HEK293 (cell line): ENCODE measurements at regions not wholly inside any gene's neighbourhood (a gene's known extent, or its start where the extent isn't known, plus 50 kb on each side); places are given as distances from the start of the nearest gene placed in this dataset.

ENCODE experiments used
- CTCF ChIA-PET: fragments of 350-600 bp; formaldehyde crosslinking; extraction: SDS; loops from one replicate; lab custom pipeline; 2021; ENCODE audit warnings: antibody characterized with exemption; lab: Yijun Ruan, JAX
- POLR2A ChIA-PET: fragments of 300-600 bp; formaldehyde crosslinking; extraction: SDS; loops from one replicate; lab custom pipeline; 2020; ENCODE audit warnings: antibody characterized with exemption, inconsistent platforms; lab: Yijun Ruan, JAX
- H3K27ac ChIP-seq: fragments of 200-500 bp; sonication (Bioruptor generic); 2 replicates; pipeline ENCODE4 v1.5.1; 2014; ENCODE audit warnings: low read depth, low read length, control low read depth, inconsistent platforms; ENCODE audit errors: extremely low read depth
- H3K36me3 ChIP-seq, 2 experiments: fragments of 200-500 bp in 1 of 2; sonication (Bioruptor generic) in 1 of 2; 1 replicate in 1 of 2; 2 replicates in 1 of 2; pipeline ENCODE4 v1.5.1; 2014 to 2017; ENCODE audit warnings: inconsistent platforms in 2 of 2, low read length in 2 of 2; ENCODE audit not compliant: control insufficient read depth in 2 of 2, insufficient read depth in 1 of 2
- H3K4me1 ChIP-seq: fragments of 200-500 bp; sonication (Bioruptor generic); 2 replicates; pipeline ENCODE4 v1.5.1; 2014; ENCODE audit warnings: mild to moderate bottlenecking, low read length, inconsistent platforms; ENCODE audit not compliant: control insufficient read depth, insufficient read depth
- H3K4me3 ChIP-seq: 2 replicates; pipeline ENCODE4 v1.5.1; 2011; ENCODE audit warnings: low read depth, mild to moderate bottlenecking, control low read depth, low read length, moderate library complexity
- H3K9me3 ChIP-seq: fragments of 200-500 bp; sonication (Bioruptor generic); 2 replicates; pipeline ENCODE4 v1.5.1; 2014; ENCODE audit warnings: low read depth, low read length, inconsistent platforms; ENCODE audit not compliant: control insufficient read depth, insufficient read depth
- FEZF1 ChIP-seq: fragments of 450-650 bp; formaldehyde crosslinking; IDR thresholded peaks from 2 replicates; pipeline ENCODE4 v1.5.1; 2016; ENCODE audit warnings: missing biosample characterization, missing genetic modification characterization
- GLIS1 ChIP-seq: fragments of 450-650 bp; formaldehyde crosslinking; IDR thresholded peaks from 2 replicates; pipeline ENCODE4 v1.5.1; 2016; ENCODE audit warnings: missing biosample characterization, missing genetic modification characterization
- GLIS2 ChIP-seq: fragments of 450-650 bp; formaldehyde crosslinking; IDR thresholded peaks from 2 replicates; pipeline ENCODE4 v1.5.1; 2016; ENCODE audit warnings: missing biosample characterization, missing genetic modification characterization
- KLF17 ChIP-seq: fragments of 450-650 bp; formaldehyde crosslinking; IDR thresholded peaks from 2 replicates; pipeline ENCODE4 v1.5.1; 2016; ENCODE audit warnings: missing biosample characterization, missing genetic modification characterization
- MEIS1 ChIP-seq: sonication (generic); formaldehyde crosslinking; IDR thresholded peaks from 2 replicates; pipeline ENCODE4 v1.8.1; 2022; ENCODE audit warnings: missing genetic modification reagents, mild to moderate bottlenecking, borderline replicate concordance
- OSR2 ChIP-seq: fragments of 450-650 bp; formaldehyde crosslinking; IDR thresholded peaks from 2 replicates; pipeline ENCODE4 v1.5.1; 2016; ENCODE audit warnings: missing biosample characterization, missing genetic modification characterization
- PRDM6 ChIP-seq: fragments of 450-650 bp; formaldehyde crosslinking; IDR thresholded peaks from 2 replicates; pipeline ENCODE4 v1.5.1; 2017; ENCODE audit warnings: missing biosample characterization, missing genetic modification characterization
- ZFHX2 ChIP-seq: fragments of 450-650 bp; formaldehyde crosslinking; conservative IDR thresholded peaks from 2 replicates; pipeline ENCODE4 v1.5.1; 2016; ENCODE audit warnings: missing biosample characterization, missing genetic modification characterization
- ZIC2 ChIP-seq: fragments of 450-650 bp; formaldehyde crosslinking; IDR thresholded peaks from 2 replicates; pipeline ENCODE4 v1.5.1; 2016; ENCODE audit warnings: missing biosample characterization, missing genetic modification characterization
- ZNF132 ChIP-seq: fragments of 450-650 bp; formaldehyde crosslinking; IDR thresholded peaks from 2 replicates; pipeline ENCODE4 v1.5.1; 2017; ENCODE audit warnings: missing biosample characterization, missing genetic modification characterization, borderline replicate concordance
- ZNF140 ChIP-seq: fragments of 450-650 bp; formaldehyde crosslinking; IDR thresholded peaks from 2 replicates; pipeline ENCODE4 v1.5.1; 2016; ENCODE audit warnings: missing biosample characterization, missing genetic modification characterization
- ZNF146 ChIP-seq: fragments of 450-650 bp; formaldehyde crosslinking; IDR thresholded peaks from 2 replicates; pipeline ENCODE4 v1.5.1; 2016; ENCODE audit warnings: missing biosample characterization, missing genetic modification characterization
- ZNF157 ChIP-seq: fragments of 450-650 bp; formaldehyde crosslinking; IDR thresholded peaks from 2 replicates; pipeline ENCODE4 v1.5.1; 2016; ENCODE audit warnings: missing biosample characterization, missing genetic modification characterization
- ZNF280D ChIP-seq: fragments of 450-650 bp; formaldehyde crosslinking; IDR thresholded peaks from 2 replicates; pipeline ENCODE4 v1.5.1; 2016; ENCODE audit warnings: missing biosample characterization, missing genetic modification characterization
- ZNF354C ChIP-seq: fragments of 450-650 bp; formaldehyde crosslinking; IDR thresholded peaks from 2 replicates; pipeline ENCODE4 v1.5.1; 2016; ENCODE audit warnings: missing biosample characterization, missing genetic modification characterization, low read depth, borderline replicate concordance
- ZNF660 ChIP-seq: fragments of 450-650 bp; IDR thresholded peaks from 2 replicates; pipeline ENCODE4 v1.5.1; 2018; ENCODE audit warnings: missing biosample characterization, mild to moderate bottlenecking, missing genetic modification characterization
- ZNF843 ChIP-seq: fragments of 450-650 bp; formaldehyde crosslinking; IDR thresholded peaks from 2 replicates; pipeline ENCODE4 v1.5.1; 2016; ENCODE audit warnings: missing biosample characterization, missing genetic modification characterization

DNA sequence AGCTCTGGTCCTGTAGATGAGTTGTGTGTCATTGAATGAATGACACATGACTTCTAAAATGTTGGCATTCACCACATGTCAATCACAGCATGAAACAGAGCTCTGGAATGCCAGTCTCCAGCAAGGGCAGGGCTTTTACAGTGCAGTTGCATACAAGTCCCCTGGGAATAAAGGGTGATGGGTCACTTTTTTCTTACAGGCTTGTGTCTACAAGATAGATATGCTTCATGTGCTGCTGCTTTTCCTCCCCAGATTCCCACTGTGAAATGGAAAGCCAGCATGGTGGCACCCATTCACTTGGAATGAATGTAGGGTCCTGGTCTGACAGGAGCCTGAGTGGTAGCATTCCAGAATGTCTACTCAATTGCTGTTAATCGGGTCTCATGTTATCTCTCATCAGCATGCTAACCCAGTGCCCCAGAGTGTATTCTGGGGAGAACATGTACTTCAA lies 159.1 kb upstream of the KIT start:
- Histone ChIP-seq H3K4me3 (no peak overlapping the region), H3K4me1 (no peaks in the 10 kb centered on the region), H3K27ac (no peak overlapping the region), H3K36me3 (no peaks in the 10 kb centered on the region), H3K9me3 (no peaks in the 10 kb centered on the region)
- ChIA-PET CTCF (no interaction called here), POLR2A (no interaction called here)
- TF ChIP-seq ZIC2 (tag by site-specific recombination), result 0 out of 2 replicates have a peak, but pooled peaks have one; percentile 36
- TF ChIP-seq MEIS1, result peak; percentile 90
- TF ChIP-seq ZNF157, result no peak
- TF ChIP-seq, all 188 proteins: peak for 2

GRCh38 chr4:54499308-54500074 lies 158.3 kb upstream of the KIT start:
- H3K27ac ChIP-seq, result no peak overlapping the region
- no peaks in the 10 kb centered on the region for H3K36me3 ChIP-seq
- H3K4me1 ChIP-seq, result no peaks in the 10 kb centered on the region
- H3K9me3 ChIP-seq, result no peaks in the 10 kb centered on the region
- ChIA-PET CTCF (no interaction called here), POLR2A (no interaction called here)
- TF ChIP-seq ZNF660 (tag by site-specific recombination), result no peak
- peak; percentile 47; the same call in 1 of the 2 replicates for TF ChIP-seq PRDM6
- TF ChIP-seq FEZF1 (tag by site-specific recombination), result peak; percentile 31; the same call in 1 of the 2 replicates
- peak; percentile 13; the same call in 1 of the 2 replicates for TF ChIP-seq OSR2 (tag by site-specific recombination)
- TF ChIP-seq GLIS1, result peak; percentile 29
- H3K4me3 ChIP-seq, result no peak overlapping the region

DNA sequence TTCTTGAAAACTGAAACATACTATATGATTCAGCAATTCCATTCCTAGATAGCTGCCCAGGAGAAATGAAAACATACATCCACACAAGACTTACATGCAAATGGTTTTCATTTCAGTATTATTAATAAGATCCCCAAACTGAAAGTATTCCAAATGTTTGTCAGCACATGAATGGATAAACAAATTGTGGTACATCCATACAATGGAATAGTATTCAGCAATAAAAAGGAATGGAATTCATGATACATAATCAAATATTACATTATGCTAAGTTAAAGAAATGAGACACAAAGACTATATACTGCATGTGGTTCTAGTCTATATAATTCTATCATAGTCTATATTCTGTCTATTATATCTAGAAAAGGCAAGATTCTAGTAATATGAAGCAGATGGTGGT lies 152.4 kb upstream of the KIT start:
- no peaks in the 10 kb centered on the region for H3K36me3 ChIP-seq
- ChIA-PET POLR2A (no interaction called here), CTCF (no interaction called here)
- no peak overlapping the region for H3K27ac ChIP-seq
- TF ChIP-seq KLF17 (tag by site-specific recombination), result no peak
- no peak for TF ChIP-seq ZFHX2 (tag by site-specific recombination)
- peak; percentile 54; the same call in 1 of the 2 replicates for TF ChIP-seq ZNF146 (tag by site-specific recombination)
- TF ChIP-seq ZNF843, result no peak
- H3K4me1 ChIP-seq, result no peaks in the 10 kb centered on the region
- H3K9me3 ChIP-seq, result no peaks in the 10 kb centered on the region
- H3K4me3 ChIP-seq, result no peak overlapping the region

DNA sequence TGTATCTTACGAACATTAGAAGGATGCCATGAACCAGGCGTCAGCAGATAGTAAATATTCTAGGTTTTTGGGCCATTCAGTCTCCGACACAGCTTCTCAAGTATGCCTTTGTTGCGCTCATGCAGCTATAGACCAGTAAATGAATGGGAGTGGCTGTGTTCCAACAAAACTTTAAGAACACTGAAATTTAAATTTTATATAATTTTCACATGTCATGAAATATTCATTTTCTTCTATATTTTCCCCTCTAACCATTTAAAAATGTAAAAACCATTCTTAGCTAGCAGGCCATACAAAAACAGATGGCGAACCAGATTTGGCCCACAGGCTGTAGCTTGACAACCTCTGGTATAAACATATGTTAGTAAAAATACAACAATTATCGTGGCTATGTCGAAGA lies 151.8 kb upstream of the KIT start:
- Histone ChIP-seq H3K36me3 (no peaks in the 10 kb centered on the region), H3K9me3 (no peaks in the 10 kb centered on the region), H3K4me3 (no peak overlapping the region), H3K4me1 (no peaks in the 10 kb centered on the region), H3K27ac (no peak overlapping the region)
- CTCF ChIA-PET, result no interaction called here
- POLR2A ChIA-PET, result no interaction called here
- no peak for TF ChIP-seq ZNF132 (tag by site-specific recombination)
- no peak for TF ChIP-seq GLIS2 (tag by site-specific recombination)
- no peak for TF ChIP-seq ZNF280D (tag by site-specific recombination)
- no peak for TF ChIP-seq ZNF354C
- no peak for TF ChIP-seq ZNF140 (tag by site-specific recombination)
